Liver (tissue), 3 donors: ENCODE measurements at regions not wholly inside any gene's neighbourhood (a gene's known extent, or its start where the extent isn't known, plus 50 kb on each side); places are given as distances from the start of the nearest gene placed in this dataset.

Experiments used
- EGR1 ChIP-seq, 2 donors: IDR thresholded peaks; 2 replicates each; pipeline ENCODE4 v1.6.1; 2016 to 2018; ENCODE audit warnings: antibody characterized with exemption in 2 of 2, low read depth in 2 of 2
- GABPA ChIP-seq, 2 donors: IDR thresholded peaks in 1 of 2; conservative IDR thresholded peaks in 1 of 2; 2 replicates each; pipeline ENCODE4 v1.6.1; 2016; ENCODE audit warnings: antibody characterized with exemption in 2 of 2, mild to moderate bottlenecking in 1 of 2, moderate library complexity in 1 of 2
- HNF4G ChIP-seq: IDR thresholded peaks from 2 replicates; pipeline ENCODE4 v1.6.1; 2016; ENCODE audit warnings: antibody characterized with exemption
- RAD21 ChIP-seq, 2 donors: IDR thresholded peaks; 2 replicates each; pipeline ENCODE4 v1.6.1; 2016; ENCODE audit warnings: antibody characterized with exemption in 2 of 2, mild to moderate bottlenecking in 2 of 2
- SP1 ChIP-seq: IDR thresholded peaks from 2 replicates; pipeline ENCODE4 v1.6.1; 2018; ENCODE audit warnings: antibody characterized with exemption, mild to moderate bottlenecking
- TAF1 ChIP-seq: conservative IDR thresholded peaks from 2 replicates; pipeline ENCODE4 v1.6.1; 2016; ENCODE audit warnings: antibody characterized with exemption, mild to moderate bottlenecking
- TF ChIP-seq, protein P1 (sequence below): IDR thresholded peaks from 2 replicates; pipeline ENCODE4 v1.6.1; 2016; ENCODE audit warnings: antibody characterized with exemption
- TF ChIP-seq, protein P2 (sequence below): fragments of 150-350 bp; IDR thresholded peaks from 2 replicates; pipeline ENCODE4 v1.5.1; 2017; ENCODE audit warnings: improper control_type of control experiment, low read depth, low read length; ENCODE audit not compliant: missing input control
- TF ChIP-seq, protein P3 (sequence below): IDR thresholded peaks from 2 replicates; pipeline ENCODE4 v1.6.1; 2016; ENCODE audit warnings: antibody characterized with exemption, mild to moderate bottlenecking
- donor health status: healthy.
- donor health status: healthy.

DNA sequence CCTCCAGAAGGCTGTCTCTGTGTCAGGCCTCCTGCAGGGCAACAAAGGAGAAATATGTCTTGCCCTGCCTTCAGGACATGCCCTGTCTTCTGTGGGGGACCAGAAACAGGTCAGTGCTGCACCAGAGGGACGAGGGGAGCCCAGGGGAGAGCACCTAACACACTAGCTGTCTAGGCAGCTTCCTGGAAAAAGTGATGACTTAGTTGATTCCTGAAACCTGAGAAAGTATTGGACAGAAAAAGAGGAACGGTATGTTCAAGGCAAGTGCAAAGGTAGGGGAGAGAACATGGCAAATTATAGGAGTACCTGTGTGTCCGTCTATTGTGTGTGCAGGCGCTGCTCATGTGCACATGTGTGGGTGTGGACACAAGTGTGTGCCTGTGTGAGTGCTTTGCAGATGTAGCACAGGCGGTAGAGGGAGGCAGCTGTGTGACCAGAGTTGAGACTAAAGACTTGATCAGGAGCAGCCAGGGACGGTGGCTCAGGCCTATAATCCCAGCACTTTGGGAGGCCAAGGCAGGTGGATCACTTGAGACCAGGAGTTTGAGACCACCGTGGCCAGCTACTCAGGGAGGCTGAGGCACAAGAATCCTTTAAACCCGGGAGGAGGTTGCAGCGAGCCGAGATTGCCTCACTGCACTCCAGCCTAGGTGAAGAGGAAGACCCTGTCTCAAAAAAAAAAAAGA lies 119.5 kb downstream of the GYPC start:
- TF ChIP-seq, protein P1, sequence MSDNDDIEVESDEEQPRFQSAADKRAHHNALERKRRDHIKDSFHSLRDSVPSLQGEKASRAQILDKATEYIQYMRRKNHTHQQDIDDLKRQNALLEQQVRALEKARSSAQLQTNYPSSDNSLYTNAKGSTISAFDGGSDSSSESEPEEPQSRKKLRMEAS = no peak
- TF ChIP-seq, protein P2, sequence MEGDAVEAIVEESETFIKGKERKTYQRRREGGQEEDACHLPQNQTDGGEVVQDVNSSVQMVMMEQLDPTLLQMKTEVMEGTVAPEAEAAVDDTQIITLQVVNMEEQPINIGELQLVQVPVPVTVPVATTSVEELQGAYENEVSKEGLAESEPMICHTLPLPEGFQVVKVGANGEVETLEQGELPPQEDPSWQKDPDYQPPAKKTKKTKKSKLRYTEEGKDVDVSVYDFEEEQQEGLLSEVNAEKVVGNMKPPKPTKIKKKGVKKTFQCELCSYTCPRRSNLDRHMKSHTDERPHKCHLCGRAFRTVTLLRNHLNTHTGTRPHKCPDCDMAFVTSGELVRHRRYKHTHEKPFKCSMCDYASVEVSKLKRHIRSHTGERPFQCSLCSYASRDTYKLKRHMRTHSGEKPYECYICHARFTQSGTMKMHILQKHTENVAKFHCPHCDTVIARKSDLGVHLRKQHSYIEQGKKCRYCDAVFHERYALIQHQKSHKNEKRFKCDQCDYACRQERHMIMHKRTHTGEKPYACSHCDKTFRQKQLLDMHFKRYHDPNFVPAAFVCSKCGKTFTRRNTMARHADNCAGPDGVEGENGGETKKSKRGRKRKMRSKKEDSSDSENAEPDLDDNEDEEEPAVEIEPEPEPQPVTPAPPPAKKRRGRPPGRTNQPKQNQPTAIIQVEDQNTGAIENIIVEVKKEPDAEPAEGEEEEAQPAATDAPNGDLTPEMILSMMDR = no peak
- no peak for TF ChIP-seq TAF1
- no peak for TF ChIP-seq EGR1 (IDR thresholded peaks at IDR 0.05; ENCODE audit: low read depth in 2 of 2)
- no peak for TF ChIP-seq RAD21 (IDR thresholded peaks at IDR 0.05)
- TF ChIP-seq, protein P3, sequence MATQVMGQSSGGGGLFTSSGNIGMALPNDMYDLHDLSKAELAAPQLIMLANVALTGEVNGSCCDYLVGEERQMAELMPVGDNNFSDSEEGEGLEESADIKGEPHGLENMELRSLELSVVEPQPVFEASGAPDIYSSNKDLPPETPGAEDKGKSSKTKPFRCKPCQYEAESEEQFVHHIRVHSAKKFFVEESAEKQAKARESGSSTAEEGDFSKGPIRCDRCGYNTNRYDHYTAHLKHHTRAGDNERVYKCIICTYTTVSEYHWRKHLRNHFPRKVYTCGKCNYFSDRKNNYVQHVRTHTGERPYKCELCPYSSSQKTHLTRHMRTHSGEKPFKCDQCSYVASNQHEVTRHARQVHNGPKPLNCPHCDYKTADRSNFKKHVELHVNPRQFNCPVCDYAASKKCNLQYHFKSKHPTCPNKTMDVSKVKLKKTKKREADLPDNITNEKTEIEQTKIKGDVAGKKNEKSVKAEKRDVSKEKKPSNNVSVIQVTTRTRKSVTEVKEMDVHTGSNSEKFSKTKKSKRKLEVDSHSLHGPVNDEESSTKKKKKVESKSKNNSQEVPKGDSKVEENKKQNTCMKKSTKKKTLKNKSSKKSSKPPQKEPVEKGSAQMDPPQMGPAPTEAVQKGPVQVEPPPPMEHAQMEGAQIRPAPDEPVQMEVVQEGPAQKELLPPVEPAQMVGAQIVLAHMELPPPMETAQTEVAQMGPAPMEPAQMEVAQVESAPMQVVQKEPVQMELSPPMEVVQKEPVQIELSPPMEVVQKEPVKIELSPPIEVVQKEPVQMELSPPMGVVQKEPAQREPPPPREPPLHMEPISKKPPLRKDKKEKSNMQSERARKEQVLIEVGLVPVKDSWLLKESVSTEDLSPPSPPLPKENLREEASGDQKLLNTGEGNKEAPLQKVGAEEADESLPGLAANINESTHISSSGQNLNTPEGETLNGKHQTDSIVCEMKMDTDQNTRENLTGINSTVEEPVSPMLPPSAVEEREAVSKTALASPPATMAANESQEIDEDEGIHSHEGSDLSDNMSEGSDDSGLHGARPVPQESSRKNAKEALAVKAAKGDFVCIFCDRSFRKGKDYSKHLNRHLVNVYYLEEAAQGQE = no peak
- no peak for TF ChIP-seq GABPA (IDR thresholded peaks at IDR 0.05 in 1 of 2, conservative IDR thresholded peaks at IDR 0.05 in 1 of 2)
- TF ChIP-seq SP1 = no peak
- TF ChIP-seq HNF4G = no peak
